ENCODE measurements at regions not wholly inside any gene's neighbourhood (a gene's known extent, or its start where the extent isn't known, plus 50 kb on each side); places are given as distances from the start of the nearest gene placed in this dataset.

GRCh38 chr6:145020114-145020513, 715.2 kb downstream of the EPM2A start:
- TF ChIP-seq CTCF (IDR thresholded peaks at IDR 0.05; ENCODE audit: low read depth, low read length, missing input control) (no peak), RAD21 (IDR thresholded peaks at IDR 0.05) (peak in 1 of 2 donors; percentile 35), TAF1 (conservative IDR thresholded peaks at IDR 0.05) (no peak), ZBTB33 (IDR thresholded peaks at IDR 0.05) (no peak), RXRA (IDR thresholded peaks at IDR 0.05) (peak in 1 of 2 donors; percentile 13), YY1 (IDR thresholded peaks at IDR 0.05) (no peak), MAX (IDR thresholded peaks at IDR 0.05) (peak; percentile 28), EGR1 (IDR thresholded peaks at IDR 0.05; ENCODE audit: low read depth in 2 of 2) (no peak), ATF3 (IDR thresholded peaks at IDR 0.05) (peak; percentile 71), GABPA (IDR thresholded peaks at IDR 0.05 in 1 of 2, conservative IDR thresholded peaks at IDR 0.05 in 1 of 2) (no peak), JUND (IDR thresholded peaks at IDR 0.05) (peak; percentile 74 to 89), SP1 (IDR thresholded peaks at IDR 0.05) (peak; percentile 82)
- TF ChIP-seq, protein P1, sequence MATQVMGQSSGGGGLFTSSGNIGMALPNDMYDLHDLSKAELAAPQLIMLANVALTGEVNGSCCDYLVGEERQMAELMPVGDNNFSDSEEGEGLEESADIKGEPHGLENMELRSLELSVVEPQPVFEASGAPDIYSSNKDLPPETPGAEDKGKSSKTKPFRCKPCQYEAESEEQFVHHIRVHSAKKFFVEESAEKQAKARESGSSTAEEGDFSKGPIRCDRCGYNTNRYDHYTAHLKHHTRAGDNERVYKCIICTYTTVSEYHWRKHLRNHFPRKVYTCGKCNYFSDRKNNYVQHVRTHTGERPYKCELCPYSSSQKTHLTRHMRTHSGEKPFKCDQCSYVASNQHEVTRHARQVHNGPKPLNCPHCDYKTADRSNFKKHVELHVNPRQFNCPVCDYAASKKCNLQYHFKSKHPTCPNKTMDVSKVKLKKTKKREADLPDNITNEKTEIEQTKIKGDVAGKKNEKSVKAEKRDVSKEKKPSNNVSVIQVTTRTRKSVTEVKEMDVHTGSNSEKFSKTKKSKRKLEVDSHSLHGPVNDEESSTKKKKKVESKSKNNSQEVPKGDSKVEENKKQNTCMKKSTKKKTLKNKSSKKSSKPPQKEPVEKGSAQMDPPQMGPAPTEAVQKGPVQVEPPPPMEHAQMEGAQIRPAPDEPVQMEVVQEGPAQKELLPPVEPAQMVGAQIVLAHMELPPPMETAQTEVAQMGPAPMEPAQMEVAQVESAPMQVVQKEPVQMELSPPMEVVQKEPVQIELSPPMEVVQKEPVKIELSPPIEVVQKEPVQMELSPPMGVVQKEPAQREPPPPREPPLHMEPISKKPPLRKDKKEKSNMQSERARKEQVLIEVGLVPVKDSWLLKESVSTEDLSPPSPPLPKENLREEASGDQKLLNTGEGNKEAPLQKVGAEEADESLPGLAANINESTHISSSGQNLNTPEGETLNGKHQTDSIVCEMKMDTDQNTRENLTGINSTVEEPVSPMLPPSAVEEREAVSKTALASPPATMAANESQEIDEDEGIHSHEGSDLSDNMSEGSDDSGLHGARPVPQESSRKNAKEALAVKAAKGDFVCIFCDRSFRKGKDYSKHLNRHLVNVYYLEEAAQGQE (IDR thresholded peaks at IDR 0.05): no peak

All from liver (tissue), 3 donors.